ENCODE measurements at regions not wholly inside any gene's neighbourhood (a gene's known extent, or its start where the extent isn't known, plus 50 kb on each side); places are given as distances from the start of the nearest gene placed in this dataset.

- no peak overlapping the region for H3K27ac ChIP-seq
- TF ChIP-seq CTCF (conservative IDR thresholded peaks at IDR 0.05): no peak
Observed at GRCh38 chrX:96004386-96004785, 680.3 kb upstream of the DIAPH2 start.

- TF ChIP-seq CTCF (conservative IDR thresholded peaks at IDR 0.05): no peak
- H3K27ac ChIP-seq: no peak overlapping the region
Observed at GRCh38 chrX:96006281-96006680, 678.4 kb upstream of the DIAPH2 start.

GRCh38 chrX:96027407-96027806 lies 657.2 kb upstream of the DIAPH2 start:
- no peak for TF ChIP-seq CTCF (conservative IDR thresholded peaks at IDR 0.05)
- no peak overlapping the region for H3K27ac ChIP-seq

GRCh38 chrX:96052078-96052477 lies 632.6 kb upstream of the DIAPH2 start:
- TF ChIP-seq CTCF (conservative IDR thresholded peaks at IDR 0.05): no peak
- no peak overlapping the region for H3K27ac ChIP-seq

DNA sequence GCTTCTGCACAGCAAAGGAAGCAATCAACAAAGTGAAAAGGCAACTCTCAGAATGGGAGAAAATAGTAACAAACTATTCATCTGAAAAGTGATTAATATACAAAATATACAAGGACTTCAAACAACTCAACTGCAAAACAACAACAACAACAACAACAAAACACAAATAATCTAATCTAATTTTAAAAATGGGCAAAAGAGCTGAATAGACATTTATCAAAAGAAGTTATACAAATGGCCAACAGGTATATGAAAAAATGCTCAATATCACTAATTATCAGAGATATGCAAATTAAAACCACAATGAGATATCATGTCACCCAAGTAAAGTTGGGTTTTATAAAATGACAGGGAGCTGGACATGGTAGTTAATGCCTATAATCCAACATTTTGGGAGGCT lies 602.8 kb upstream of the DIAPH2 start:
- no peak overlapping the region for H3K27ac ChIP-seq
- no peak for TF ChIP-seq CTCF (conservative IDR thresholded peaks at IDR 0.05)

DNA sequence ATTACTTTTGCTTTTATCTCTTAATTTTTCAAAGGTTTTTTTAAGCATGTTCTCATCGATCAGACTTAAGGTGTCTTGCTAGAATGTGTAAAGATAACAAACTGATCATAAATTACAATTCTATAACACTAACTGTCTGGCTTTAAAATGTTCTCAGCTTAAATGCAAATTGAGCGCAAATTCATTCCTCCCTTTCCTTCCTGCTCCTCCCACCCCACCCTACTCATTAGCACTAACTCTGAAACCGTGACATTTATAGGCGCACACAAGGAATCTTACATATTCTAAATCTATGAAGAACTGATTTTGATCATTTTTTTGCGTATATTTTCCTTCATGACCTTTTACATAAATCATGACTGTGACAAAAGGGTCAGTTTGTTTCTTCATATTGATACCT lies 590.0 kb upstream of the DIAPH2 start:
- no peak for TF ChIP-seq CTCF (conservative IDR thresholded peaks at IDR 0.05)

GRCh38 chrX:96098471-96098870 lies 586.2 kb upstream of the DIAPH2 start:
- TF ChIP-seq CTCF (conservative IDR thresholded peaks at IDR 0.05): no peak
- H3K27ac ChIP-seq: no peak overlapping the region

More for the DNA sequence above, 590.0 kb upstream of the DIAPH2 start:
- H3K27ac ChIP-seq: no peak overlapping the region

DNA sequence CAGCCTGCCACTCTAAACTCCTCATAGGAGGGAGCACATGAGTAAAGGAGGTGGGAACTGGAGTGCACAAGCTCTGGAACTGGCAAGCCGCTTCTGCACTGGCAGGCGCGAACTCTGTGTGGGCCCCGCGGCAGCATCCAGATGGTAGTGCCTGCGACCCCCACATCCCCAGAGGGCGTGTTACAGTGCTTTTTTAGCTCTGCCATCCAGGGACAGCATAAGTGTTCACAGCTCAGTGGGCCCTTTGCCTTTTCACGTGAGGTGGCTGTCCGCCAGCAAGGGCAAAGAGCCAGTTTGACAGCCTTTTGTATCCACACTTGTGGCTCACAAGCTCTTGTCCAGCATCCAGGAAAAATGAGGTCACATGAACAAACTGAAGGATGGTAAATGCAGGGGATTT lies 581.6 kb upstream of the DIAPH2 start:
- no peak for TF ChIP-seq CTCF (conservative IDR thresholded peaks at IDR 0.05)
- H3K27ac ChIP-seq: no peak overlapping the region
